HFF-Myc (cell line): ENCODE measurements at regions not wholly inside any gene's neighbourhood (a gene's known extent, or its start where the extent isn't known, plus 50 kb on each side); places are given as distances from the start of the nearest gene placed in this dataset.

Experiments
- DNase-seq: peaks from one replicate; pipeline ENCODE4 v3.0.0-alpha.2; 2011; ENCODE audit warnings: low read depth; ENCODE audit errors: extremely low read depth
- H3K4me3 ChIP-seq: replicated peaks from 2 replicates; pipeline ENCODE4 v1.5.1; 2011; ENCODE audit warnings: low read depth, mild to moderate bottlenecking, control low read depth, low read length
- TF ChIP-seq, protein P1 (sequence below): IDR thresholded peaks from 2 replicates; pipeline ENCODE4 v1.5.1; 2012; ENCODE audit warnings: mild to moderate bottlenecking, low read depth, low read length, control low read depth; ENCODE audit errors: missing control alignments

DNA sequence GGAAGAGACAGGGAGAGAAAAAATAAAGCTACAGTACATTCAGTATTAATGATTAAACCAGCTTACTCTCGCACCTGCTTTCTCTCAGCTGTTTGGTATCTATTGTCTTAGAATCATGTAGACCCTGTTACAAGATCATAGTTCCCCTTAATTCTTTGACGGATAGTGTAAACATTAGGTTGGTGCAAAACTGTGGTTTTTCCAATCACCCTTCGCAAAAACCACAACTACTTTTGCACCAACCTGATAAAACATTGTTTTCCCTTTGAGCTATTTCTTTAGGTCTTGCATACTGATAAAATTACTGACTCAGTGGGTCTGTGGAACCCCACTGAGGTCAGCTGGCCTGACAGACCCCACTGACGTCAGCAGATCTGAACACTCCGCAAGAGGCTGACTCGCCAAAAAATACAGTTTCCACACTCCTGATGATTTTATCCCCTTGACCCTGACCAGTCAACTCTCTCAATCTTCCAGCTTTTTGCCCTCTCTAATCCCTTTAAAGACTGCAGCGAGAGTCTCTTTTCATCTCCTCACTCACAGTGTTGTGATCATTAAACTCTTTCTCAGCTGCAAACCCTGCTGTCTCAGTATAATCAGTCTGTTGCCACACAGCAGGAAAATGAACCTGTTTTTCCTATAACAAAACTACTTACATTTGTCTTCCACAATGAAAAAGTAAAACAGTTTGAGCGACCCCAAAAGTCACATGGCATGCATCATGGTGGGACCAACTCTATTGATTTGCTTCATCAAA lies 123.9 kb downstream of the SLITRK6 start:
- DNase-seq = no peak
- TF ChIP-seq, protein P1, sequence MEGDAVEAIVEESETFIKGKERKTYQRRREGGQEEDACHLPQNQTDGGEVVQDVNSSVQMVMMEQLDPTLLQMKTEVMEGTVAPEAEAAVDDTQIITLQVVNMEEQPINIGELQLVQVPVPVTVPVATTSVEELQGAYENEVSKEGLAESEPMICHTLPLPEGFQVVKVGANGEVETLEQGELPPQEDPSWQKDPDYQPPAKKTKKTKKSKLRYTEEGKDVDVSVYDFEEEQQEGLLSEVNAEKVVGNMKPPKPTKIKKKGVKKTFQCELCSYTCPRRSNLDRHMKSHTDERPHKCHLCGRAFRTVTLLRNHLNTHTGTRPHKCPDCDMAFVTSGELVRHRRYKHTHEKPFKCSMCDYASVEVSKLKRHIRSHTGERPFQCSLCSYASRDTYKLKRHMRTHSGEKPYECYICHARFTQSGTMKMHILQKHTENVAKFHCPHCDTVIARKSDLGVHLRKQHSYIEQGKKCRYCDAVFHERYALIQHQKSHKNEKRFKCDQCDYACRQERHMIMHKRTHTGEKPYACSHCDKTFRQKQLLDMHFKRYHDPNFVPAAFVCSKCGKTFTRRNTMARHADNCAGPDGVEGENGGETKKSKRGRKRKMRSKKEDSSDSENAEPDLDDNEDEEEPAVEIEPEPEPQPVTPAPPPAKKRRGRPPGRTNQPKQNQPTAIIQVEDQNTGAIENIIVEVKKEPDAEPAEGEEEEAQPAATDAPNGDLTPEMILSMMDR = no peak
- no peak overlapping the region for H3K4me3 ChIP-seq

DNA sequence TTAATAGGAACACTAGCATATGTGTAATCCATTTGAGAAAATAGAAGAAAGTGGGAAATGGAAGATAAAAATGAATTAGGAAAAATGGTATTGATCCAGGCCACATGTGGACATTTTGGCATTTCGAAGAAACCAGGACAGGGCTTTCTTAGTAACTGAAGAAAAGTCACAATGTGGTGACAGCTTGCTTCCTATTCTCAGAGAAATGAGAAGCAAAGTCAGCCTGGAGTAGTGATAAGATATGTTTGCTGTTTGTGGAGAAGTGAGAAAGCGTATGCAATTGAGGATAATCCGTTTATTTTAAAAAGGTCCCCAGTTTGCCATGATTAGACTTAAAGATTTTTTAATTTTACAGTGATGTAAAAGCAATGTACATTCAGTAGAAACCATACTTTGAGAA lies 127.9 kb downstream of the SLITRK6 start:
- DNase-seq = no peak
- H3K4me3 ChIP-seq = no peak overlapping the region
- TF ChIP-seq, protein P1 = no peak

DNA sequence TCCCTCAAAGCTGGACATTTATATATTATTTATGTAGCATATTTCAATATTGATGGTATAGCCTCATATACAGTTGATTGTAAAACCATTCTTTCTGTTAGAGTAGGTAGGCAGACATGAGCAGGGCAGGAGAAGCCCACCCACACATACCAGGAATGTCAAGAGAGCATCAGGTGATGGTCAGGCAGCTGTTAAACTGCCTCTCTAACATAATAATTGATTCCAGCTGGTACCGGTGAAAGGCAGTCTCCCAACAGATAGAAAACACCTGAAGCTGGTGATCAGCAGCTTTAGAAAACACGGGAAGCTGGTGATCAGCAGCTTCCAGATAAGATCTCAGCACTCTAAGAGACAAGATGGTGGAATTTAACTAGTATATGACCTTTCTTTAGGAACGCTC lies 132.9 kb downstream of the SLITRK6 start:
- H3K4me3 ChIP-seq = no peak overlapping the region
- no peak for DNase-seq

GRCh38 chr13:85665286-85665685 lies 133.9 kb downstream of the SLITRK6 start:
- no peak for DNase-seq
- H3K4me3 ChIP-seq = no peak overlapping the region
- TF ChIP-seq, protein P1 = no peak

More for the DNA sequence above, 132.9 kb downstream of the SLITRK6 start:
- TF ChIP-seq, protein P1 = no peak

- TF ChIP-seq, protein P1 = no peak
- DNase-seq = no peak
- H3K4me3 ChIP-seq = no peak overlapping the region
Measured at GRCh38 chr13:85663856-85664255, 135.4 kb downstream of the SLITRK6 start.

DNA sequence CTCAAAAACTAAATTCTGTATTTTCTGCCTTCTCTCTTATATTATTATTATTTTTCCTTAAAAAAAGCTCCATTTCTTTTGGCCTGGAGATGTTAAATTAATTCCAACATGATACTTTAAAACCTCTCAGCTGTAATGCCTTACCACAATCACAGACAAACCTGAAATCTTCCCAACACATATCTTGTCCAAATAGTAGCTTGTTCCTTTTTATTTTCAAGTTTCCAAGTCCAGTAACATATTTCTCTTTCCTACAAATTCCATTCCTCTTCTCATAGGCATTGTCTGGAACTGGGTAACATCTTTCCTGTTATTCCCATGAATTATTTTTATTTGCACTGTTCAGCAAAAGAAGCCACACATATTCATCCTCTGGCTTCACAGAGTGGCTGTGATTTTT lies 137.0 kb downstream of the SLITRK6 start:
- TF ChIP-seq, protein P1 = no peak
- DNase-seq = no peak
- no peak overlapping the region for H3K4me3 ChIP-seq

- no peak overlapping the region for H3K4me3 ChIP-seq
- DNase-seq = no peak
- TF ChIP-seq, protein P1 = no peak
Measured at GRCh38 chr13:85661675-85662074, 137.5 kb downstream of the SLITRK6 start.
